Neural progenitor cell (in vitro differentiated cells): ENCODE measurements at regions not wholly inside any gene's neighbourhood (a gene's known extent, or its start where the extent isn't known, plus 50 kb on each side); places are given as distances from the start of the nearest gene placed in this dataset.

Experiments
- EZH2 ChIP-seq: fragments of 200-600 bp; sonication (generic); IDR thresholded peaks from 2 replicates; pipeline ENCODE4 v1.6.1; 2017; ENCODE audit warnings: antibody characterized with exemption, mild to moderate bottlenecking, moderate library complexity
- EZH2phosphoT487 ChIP-seq: fragments of 200-600 bp; sonication (generic); IDR thresholded peaks from 2 replicates; pipeline ENCODE4 v1.6.1; 2017; ENCODE audit warnings: antibody characterized with exemption
- TF ChIP-seq, protein P1 (sequence below): fragments of 200-600 bp; sonication (generic); IDR thresholded peaks from 2 replicates; pipeline ENCODE4 v1.5.1; 2017; ENCODE audit warnings: antibody characterized with exemption, mild to moderate bottlenecking

- TF ChIP-seq EZH2, result no peak
- TF ChIP-seq, protein P1, sequence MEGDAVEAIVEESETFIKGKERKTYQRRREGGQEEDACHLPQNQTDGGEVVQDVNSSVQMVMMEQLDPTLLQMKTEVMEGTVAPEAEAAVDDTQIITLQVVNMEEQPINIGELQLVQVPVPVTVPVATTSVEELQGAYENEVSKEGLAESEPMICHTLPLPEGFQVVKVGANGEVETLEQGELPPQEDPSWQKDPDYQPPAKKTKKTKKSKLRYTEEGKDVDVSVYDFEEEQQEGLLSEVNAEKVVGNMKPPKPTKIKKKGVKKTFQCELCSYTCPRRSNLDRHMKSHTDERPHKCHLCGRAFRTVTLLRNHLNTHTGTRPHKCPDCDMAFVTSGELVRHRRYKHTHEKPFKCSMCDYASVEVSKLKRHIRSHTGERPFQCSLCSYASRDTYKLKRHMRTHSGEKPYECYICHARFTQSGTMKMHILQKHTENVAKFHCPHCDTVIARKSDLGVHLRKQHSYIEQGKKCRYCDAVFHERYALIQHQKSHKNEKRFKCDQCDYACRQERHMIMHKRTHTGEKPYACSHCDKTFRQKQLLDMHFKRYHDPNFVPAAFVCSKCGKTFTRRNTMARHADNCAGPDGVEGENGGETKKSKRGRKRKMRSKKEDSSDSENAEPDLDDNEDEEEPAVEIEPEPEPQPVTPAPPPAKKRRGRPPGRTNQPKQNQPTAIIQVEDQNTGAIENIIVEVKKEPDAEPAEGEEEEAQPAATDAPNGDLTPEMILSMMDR, result no peak
- TF ChIP-seq EZH2phosphoT487, result no peak
These were observed 238.4 kb upstream of the UMPS start for GRCh38 chr3:124491875-124492274.
